ENCODE measurements at regions not wholly inside any gene's neighbourhood (a gene's known extent, or its start where the extent isn't known, plus 50 kb on each side); places are given as distances from the start of the nearest gene placed in this dataset.

GRCh38 chr2:120977582-120978358 is 242.1 kb downstream of the GLI2 start:
- TF ChIP-seq, protein P1, sequence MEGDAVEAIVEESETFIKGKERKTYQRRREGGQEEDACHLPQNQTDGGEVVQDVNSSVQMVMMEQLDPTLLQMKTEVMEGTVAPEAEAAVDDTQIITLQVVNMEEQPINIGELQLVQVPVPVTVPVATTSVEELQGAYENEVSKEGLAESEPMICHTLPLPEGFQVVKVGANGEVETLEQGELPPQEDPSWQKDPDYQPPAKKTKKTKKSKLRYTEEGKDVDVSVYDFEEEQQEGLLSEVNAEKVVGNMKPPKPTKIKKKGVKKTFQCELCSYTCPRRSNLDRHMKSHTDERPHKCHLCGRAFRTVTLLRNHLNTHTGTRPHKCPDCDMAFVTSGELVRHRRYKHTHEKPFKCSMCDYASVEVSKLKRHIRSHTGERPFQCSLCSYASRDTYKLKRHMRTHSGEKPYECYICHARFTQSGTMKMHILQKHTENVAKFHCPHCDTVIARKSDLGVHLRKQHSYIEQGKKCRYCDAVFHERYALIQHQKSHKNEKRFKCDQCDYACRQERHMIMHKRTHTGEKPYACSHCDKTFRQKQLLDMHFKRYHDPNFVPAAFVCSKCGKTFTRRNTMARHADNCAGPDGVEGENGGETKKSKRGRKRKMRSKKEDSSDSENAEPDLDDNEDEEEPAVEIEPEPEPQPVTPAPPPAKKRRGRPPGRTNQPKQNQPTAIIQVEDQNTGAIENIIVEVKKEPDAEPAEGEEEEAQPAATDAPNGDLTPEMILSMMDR (IDR thresholded peaks at IDR 0.05), result no peak
- TF ChIP-seq SP1 (CRISPR knock-in tag; conservative IDR thresholded peaks at IDR 0.05) (no peak), ZNF671 (CRISPR knock-in tag; IDR thresholded peaks at IDR 0.05) (no peak), SMAD3 (CRISPR knock-in tag; IDR thresholded peaks at IDR 0.05; ENCODE audit: borderline replicate concordance) (no peak), NFYB (CRISPR knock-in tag; conservative IDR thresholded peaks at IDR 0.05; ENCODE audit: low read depth) (no peak), ESRRA (CRISPR knock-in tag; IDR thresholded peaks at IDR 0.05; ENCODE audit: borderline replicate concordance) (no peak), JUN (CRISPR knock-in tag; IDR thresholded peaks at IDR 0.05) (no peak), TCF7 (CRISPR knock-in tag; IDR thresholded peaks at IDR 0.05; ENCODE audit: low read depth) (no peak), CBFB (CRISPR knock-in tag; IDR thresholded peaks at IDR 0.05; ENCODE audit: low read depth) (no peak), MAX (CRISPR knock-in tag; IDR thresholded peaks at IDR 0.05) (no peak), MYBL2 (CRISPR knock-in tag; IDR thresholded peaks at IDR 0.05) (no peak), E2F1 (CRISPR knock-in tag; IDR thresholded peaks at IDR 0.05) (no peak)
- TF ChIP-seq, protein P2, sequence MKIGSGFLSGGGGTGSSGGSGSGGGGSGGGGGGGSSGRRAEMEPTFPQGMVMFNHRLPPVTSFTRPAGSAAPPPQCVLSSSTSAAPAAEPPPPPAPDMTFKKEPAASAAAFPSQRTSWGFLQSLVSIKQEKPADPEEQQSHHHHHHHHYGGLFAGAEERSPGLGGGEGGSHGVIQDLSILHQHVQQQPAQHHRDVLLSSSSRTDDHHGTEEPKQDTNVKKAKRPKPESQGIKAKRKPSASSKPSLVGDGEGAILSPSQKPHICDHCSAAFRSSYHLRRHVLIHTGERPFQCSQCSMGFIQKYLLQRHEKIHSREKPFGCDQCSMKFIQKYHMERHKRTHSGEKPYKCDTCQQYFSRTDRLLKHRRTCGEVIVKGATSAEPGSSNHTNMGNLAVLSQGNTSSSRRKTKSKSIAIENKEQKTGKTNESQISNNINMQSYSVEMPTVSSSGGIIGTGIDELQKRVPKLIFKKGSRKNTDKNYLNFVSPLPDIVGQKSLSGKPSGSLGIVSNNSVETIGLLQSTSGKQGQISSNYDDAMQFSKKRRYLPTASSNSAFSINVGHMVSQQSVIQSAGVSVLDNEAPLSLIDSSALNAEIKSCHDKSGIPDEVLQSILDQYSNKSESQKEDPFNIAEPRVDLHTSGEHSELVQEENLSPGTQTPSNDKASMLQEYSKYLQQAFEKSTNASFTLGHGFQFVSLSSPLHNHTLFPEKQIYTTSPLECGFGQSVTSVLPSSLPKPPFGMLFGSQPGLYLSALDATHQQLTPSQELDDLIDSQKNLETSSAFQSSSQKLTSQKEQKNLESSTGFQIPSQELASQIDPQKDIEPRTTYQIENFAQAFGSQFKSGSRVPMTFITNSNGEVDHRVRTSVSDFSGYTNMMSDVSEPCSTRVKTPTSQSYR (CRISPR knock-in tag; IDR thresholded peaks at IDR 0.05), result no peak
